Skin of body (tissue), 1 donor: ENCODE measurements at regions not wholly inside any gene's neighbourhood (a gene's known extent, or its start where the extent isn't known, plus 50 kb on each side); places are given as distances from the start of the nearest gene placed in this dataset.

Source experiments
- DNase-seq: peaks from one replicate; lab custom pipeline; 2025; lab: John Stamatoyannopoulos, UW

DNA sequence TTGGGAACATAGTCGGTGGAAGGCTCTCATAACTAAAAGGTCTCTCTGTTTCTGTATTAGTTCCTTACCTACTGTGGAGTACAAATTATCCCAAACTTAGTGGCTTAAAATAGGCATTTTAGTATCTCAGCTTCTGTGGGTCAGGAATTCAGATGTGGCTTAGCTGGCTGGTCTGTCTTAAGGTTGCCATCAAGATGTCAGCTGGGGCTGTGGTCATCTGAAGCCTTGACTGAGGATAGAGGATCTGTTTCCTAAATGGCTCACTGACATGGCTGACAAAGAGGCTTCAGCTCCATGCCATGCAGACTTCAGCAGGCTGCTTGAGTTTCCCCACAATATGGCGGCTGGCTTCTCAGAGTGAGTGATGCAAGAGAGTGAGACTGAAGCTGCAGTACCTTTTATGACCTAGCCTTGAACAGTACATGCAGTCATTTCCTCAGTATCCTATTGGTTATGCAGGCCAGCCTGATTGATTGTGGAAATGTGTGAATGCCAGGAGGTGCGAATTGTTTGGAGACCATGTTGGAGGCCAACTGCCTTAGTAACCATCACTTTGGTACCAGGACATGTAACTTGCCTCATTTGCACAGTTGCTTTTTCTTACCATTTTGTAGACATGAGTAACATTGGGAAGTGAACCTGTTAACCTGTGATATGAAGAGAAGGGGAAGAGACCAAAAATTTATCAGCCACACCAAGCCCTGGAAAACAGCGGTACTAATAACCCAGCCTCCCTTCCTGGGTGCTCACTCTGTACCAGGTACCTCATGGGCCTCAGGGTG, 152.8 kb upstream of the IER5L start:
- DNase-seq: no peak

DNA sequence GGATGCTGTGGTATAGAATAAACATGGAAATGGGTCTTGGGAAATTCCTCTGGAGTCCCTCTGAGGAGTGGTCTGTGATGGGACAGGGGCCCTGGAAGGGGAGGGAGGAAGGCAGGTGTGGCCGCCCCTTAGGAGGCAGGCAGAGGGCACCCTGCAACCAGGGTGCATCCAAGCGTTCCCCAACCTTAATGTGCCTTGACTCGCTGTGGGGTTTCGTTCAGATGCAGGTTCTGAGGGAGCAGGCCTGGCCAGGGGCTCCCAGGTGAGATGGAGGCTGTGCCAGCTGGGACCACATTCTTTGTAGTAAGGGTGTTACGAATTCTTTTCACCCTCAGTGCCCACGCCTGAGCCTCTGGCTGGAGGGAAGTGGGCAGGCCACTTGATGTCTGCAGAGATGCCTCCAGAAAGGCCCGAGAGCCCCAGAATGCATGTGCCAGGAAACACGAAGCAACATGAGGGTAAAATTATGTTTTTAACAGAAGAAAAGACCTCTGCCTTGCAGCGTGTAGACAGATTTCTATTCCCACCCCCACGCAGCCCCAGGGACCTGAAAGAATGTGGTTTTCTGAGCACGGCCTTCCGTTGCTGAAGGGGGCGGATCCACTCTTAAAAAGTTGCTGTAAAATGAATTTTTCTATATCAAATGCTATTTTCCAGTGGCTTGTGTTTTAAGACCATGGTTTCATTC, 150.4 kb upstream of the IER5L start:
- DNase-seq: peak; percentile 77

DNA sequence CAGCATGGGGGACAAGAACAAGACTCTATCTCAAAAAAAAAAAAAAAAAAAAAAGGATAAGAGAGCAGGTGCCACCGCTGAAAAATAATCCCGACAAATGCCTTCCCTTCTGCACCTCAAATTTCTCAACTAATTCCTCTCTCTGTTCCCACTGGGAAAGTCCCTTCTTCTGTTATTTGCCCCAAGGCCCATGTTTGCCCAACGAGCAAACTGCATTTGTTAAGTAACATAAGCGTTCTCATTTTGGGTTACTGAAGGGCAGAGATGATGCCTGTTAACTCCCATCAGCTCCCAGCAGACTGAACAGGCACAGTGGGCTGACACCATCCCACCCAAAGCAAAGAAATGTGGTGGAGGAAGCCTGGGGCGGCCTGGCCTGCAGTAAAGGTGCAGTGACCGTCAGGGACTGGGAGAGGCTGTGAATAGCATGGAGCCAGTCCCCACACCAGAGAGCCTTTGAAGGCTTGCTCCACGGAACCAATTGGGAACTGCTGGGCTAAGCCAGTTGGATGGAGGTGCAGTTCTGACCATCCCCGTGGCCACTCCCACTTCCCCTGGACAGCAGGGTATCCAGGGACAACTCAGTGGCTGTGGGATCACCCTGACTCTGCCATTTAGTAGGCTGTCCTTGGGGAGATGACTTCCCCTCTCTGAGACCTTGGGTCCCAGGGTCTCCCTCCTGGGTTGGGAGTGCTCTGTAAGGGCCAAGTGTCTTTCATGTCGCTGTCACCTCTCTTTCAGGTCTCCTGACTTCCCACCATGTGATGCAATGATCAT, 149.7 kb upstream of the IER5L start:
- DNase-seq: no peak

DNA sequence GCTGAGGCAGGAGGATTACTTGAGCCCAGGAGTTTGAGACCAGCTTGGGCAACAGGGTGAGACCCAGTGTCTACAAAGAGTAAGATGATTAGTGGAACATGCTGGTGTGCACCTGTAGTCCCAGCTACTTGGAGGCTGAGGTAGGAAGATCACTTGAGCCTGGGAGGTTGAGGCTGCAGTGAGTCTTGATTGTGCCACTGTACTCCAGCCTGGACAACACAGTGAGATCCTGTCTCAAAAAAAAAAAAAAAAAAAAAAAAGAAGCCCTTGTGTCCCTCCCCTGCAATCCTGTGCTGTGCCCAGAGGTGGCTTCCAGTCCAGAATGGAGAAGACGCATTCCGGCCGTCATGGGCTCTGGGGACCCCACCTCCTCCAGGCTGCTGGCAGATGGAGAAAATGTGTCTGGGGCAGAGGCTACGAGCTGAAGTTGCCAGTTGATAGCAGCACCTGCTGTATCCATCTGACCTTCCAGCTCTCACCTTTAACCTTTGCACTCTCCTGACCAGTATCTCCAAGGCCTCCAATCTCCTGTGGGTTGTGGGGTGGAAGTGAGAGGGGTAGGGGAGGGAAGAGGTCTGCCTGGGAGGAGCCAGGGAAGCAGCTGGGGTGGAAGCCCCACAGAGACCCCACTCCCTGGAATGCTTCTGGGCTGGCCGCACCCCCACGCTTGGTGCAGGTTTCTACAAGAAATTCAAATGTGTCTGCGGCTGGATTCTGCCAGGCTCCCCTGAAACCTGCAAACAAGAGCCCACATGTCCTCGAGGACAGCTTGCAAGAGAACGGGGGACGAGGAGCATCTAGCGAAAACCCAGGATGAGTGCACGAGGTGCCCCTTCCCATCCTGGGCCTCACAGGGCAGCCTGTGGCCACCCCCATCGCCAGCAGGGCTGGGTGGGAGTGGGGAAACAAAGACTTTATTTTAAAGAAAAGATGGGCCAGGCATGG, 148.3 kb upstream of the IER5L start:
- no peak for DNase-seq

DNA sequence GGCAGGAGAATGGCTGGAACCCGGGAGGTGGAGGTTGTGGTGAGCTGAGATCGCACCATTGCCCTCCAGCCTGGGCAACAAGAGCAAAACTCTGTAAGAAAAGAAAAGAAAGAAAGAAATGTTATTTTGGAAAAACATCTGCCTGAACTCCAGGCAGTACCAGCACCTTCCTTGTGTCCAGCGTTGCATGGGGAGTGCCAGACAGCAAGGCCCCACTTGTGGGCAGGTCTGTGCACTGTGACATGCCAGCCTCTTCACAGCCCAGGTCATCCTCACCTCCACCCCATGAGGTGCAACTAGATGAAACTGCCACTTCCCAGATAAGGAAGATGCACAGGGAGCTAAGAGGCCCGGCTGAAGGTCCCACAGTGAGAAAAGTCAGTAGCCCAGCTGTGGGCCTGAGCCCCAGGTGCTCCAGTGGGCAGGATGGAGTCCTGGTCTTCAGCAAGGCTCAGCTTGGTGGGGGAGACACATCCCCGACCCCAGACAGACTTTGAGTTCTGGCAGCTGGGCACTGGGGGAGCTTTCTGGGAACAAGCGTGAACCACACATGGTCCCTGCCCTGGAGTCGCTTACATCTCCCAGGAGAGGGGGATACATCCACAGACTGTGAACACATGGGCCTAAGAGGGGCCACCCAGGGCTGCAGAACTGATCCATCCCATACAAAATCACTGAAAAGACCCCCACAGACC, 146.9 kb upstream of the IER5L start:
- peak; percentile 49 for DNase-seq

GRCh38 chr9:129323999-129324553, 146.0 kb upstream of the IER5L start:
- DNase-seq: no peak

DNA sequence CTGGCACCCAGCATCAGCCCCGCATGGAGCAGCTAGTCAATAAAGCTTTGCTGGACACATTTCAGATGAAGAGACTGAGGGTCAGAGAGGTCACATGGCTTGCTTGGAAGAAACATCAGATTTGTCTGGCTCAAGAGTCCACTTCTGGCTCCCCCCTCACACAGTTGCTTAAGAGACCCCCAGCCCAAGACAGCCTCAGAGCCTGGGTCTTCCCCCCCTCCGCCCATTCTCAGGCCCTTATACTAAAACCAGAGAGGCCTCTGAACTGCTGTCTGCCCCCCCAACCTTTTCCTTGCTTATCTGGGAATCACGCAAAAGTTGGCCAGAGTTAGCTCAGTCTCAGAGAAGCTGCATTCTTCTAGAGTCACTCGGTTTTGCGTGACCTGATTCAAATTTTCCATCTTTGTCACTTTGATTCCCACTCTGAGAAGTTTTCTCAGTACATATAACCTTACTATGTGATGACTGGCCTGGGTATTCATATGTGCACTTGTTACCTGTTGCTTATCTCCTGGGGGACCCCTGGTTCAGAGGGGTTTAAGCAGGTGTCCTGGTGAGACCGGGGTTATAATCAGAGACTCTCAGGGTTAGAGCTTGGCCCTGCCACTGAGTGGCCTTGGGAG, 145.4 kb upstream of the IER5L start:
- no peak for DNase-seq

DNA sequence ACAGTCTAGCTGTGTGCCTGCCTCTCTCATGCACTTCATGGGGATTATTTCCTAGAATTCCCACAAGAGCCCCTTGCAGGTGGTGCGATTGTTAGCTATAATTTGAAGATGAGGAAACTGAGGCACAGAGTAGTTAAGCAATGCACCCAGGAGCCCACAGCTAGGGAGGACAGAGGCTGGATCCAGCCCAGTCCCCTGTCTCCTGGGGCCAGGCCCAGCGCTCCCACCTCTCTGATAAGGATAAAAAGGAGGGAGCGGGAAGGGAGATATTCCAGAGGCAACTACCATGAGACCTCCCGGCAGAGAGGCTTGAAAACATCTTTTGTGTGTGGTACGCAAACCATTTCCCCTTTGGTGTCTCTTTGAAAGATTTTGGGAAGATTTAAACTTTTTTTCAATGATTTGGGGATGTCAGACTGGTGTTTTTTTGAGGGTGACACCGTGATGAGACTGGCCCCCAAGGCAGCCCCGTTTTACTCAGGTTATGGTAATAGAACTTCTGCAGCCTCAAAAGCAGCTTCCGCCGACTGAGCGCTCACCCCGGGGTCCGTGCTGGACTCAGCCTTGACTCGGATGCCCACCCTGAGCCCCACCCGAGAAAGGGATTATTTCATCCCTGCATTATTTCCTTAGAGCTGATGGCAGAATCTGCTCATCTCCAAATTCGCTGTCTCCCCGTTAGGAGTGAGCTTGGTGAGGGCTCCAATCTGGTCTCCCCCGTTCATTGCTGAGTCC, 144.7 kb upstream of the IER5L start:
- no peak for DNase-seq

DNA sequence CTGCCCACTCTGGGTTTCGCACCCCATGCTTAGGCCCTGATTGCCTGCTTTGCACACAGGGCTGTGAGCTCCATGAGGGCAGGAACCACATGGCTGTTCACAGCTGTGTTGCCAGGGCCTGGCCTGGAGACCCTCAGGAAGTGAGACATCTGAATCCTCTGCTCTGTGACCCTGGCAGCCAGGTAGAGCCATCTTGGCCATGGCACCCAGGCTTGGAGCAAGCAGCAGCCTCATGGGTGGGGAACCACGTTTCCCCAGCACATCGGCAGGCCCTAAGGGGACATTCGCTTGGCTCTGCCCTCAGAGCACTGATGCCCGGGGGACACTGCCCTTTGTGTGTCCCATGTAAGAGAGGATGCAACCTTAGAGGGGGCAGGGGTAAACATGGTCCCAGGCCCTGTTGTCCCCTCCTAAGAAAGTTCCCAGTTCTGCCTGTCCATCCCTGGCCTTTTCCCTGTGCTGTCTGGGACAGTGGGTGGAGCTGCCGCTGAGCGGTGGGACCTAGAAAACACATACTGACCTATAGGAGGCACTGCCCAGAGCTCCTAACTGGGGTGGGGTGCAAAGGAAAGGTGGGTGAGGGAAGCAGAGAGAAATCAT, 144.1 kb upstream of the IER5L start:
- DNase-seq: no peak

- DNase-seq: no peak
Observed at GRCh38 chr9:129321286-129322021, 143.4 kb upstream of the IER5L start.

- peak; percentile 93 for DNase-seq
Observed at GRCh38 chr9:129320575-129321285, 142.7 kb upstream of the IER5L start.

GRCh38 chr9:129319938-129320481, 141.9 kb upstream of the IER5L start:
- DNase-seq: no peak

DNA sequence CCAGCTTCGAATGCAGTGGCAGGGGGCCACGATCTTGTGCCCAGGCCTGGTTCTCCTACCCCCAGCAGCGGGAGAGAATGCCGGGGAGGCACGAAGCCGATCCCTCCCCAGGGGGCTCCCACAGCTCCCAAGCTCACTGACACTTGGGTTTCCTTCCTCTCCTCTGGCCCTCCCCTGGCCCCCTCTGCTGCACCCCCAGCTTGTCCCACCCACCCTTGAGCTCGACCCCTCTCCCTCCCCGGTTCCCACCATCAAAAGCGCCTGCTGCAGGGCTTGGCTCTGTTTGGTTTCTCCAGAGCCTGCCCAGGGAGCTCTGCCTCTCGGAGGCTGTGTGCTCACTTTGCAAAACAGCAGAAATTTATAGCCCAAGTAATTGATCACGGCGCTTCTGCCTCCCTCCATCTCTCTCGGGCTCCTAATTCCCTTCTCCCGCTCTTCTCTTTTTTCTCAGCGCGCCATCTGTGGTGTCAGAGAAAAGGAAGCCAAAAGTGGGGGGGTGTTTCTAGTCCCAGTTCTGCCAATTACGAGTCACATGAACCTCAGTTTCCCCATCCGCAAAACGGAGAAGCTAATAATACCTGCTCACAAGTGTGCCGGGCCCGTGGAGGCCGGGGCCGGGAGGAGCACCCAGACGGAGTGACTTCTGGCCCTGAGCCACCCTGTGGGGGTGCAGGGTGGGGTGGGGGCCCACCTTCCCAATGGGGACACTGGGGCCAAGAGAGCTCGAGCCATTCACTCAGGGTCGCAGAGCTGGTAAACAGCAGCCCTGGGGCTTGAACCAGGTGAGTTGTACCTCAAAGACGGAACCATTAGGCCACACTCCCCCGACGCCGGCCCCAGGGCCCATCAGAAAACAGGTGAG, 141.2 kb upstream of the IER5L start:
- DNase-seq: no peak

- DNase-seq: no peak
Observed at GRCh38 chr9:129318121-129319075, 140.3 kb upstream of the IER5L start.
